ENCODE measurements at regions not wholly inside any gene's neighbourhood (a gene's known extent, or its start where the extent isn't known, plus 50 kb on each side); places are given as distances from the start of the nearest gene placed in this dataset.

GRCh38 chr5:10839118-10839517 is 78.1 kb upstream of the DAP start:
- no peak overlapping the region for H3K27ac ChIP-seq (ENCODE audit: low read depth in 1 of 2, low read length in 1 of 2)
- H3K27me3 ChIP-seq (ENCODE audit: control insufficient read depth in 2 of 2, insufficient read depth in 1 of 2, low read length in 1 of 2): no peaks in the 10 kb centered on the region
- H3K9me3 ChIP-seq (ENCODE audit: control insufficient read depth in 2 of 2, insufficient read depth in 1 of 2, low read length in 1 of 2): no peaks in the 10 kb centered on the region
- DNase-seq (ENCODE audit: low read depth in 6 of 9, low spot score in 9 of 9): no peak
- H3K36me3 ChIP-seq (ENCODE audit: control insufficient read depth in 2 of 2, insufficient read depth in 2 of 2, low read length in 1 of 2): no peaks in the 10 kb centered on the region
- no peaks in the 10 kb centered on the region for H3K4me1 ChIP-seq (ENCODE audit: control insufficient read depth in 2 of 2, insufficient read depth in 2 of 2, low read length in 2 of 2)
- no peak overlapping the region for H3K4me3 ChIP-seq (ENCODE audit: low read length in 2 of 2)
- 93% methylated on average over 3 of the region's 3 CpGs for WGBS

- no peaks in the 10 kb centered on the region for H3K27me3 ChIP-seq (ENCODE audit: control insufficient read depth in 2 of 2, insufficient read depth in 1 of 2, low read length in 1 of 2)
- no peak overlapping the region for H3K27ac ChIP-seq (ENCODE audit: low read depth in 1 of 2, low read length in 1 of 2)
- H3K36me3 ChIP-seq (ENCODE audit: control insufficient read depth in 2 of 2, insufficient read depth in 2 of 2, low read length in 1 of 2): no peaks in the 10 kb centered on the region
- H3K9me3 ChIP-seq (ENCODE audit: control insufficient read depth in 2 of 2, insufficient read depth in 1 of 2, low read length in 1 of 2): no peaks in the 10 kb centered on the region
- H3K4me3 ChIP-seq (ENCODE audit: low read length in 2 of 2): no peak overlapping the region
- DNase-seq (ENCODE audit: low read depth in 6 of 9, low spot score in 9 of 9): no peak
- no peaks in the 10 kb centered on the region for H3K4me1 ChIP-seq (ENCODE audit: control insufficient read depth in 2 of 2, insufficient read depth in 2 of 2, low read length in 2 of 2)
- WGBS: 98% methylated on average over 5 of the region's 5 CpGs
These were observed 77.0 kb upstream of the DAP start for GRCh38 chr5:10838038-10838437.

DNA sequence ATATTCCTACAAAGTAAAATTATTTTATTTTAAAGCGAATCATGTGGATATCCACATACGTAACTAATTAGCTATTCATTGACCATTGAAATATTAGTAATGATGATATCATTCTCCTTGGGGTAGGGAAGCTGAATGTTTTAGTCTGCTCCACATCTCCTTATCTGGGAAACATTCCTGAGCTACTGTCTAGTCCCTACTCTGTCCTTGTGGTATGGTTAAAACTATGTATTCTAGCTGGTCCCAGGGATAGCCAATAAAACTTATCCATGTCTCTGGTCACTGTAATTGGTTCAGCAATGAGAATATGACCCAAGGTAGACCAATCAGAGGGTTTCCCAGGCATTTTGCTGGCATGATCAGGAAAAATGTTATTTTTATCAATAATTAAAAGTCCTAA is 76.0 kb upstream of the DAP start:
- Histone ChIP-seq H3K4me3 (ENCODE audit: low read length in 2 of 2) (no peak overlapping the region), H3K36me3 (ENCODE audit: control insufficient read depth in 2 of 2, insufficient read depth in 2 of 2, low read length in 1 of 2) (no peaks in the 10 kb centered on the region), H3K9me3 (ENCODE audit: control insufficient read depth in 2 of 2, insufficient read depth in 1 of 2, low read length in 1 of 2) (no peaks in the 10 kb centered on the region), H3K4me1 (ENCODE audit: control insufficient read depth in 2 of 2, insufficient read depth in 2 of 2, low read length in 2 of 2) (no peaks in the 10 kb centered on the region), H3K27ac (ENCODE audit: low read depth in 1 of 2, low read length in 1 of 2) (no peak overlapping the region), H3K27me3 (ENCODE audit: control insufficient read depth in 2 of 2, insufficient read depth in 1 of 2, low read length in 1 of 2) (no peaks in the 10 kb centered on the region)
- DNase-seq (ENCODE audit: low read depth in 6 of 9, low spot score in 9 of 9): no peak
- WGBS: over 99% methylated on average over 2 of the region's 2 CpGs

DNA sequence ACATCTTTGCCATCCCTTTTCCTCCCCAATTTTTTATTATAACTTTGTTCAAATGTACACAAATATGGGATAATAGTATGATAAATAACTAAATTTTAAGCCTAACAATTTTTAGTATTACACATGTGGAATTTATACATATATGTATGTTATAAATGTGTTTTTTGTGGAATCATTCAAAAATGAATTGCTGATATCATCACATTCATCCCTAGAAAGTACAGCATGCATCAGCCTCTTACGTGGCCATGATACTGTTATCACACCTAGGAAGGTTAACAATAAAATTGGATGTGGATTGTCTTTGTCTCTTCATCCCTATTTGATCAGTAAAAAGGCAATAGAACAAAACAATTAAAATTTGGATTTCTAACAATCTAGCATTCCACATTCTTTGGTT is 73.7 kb upstream of the DAP start:
- H3K4me3 ChIP-seq (ENCODE audit: low read length in 2 of 2): no peak overlapping the region
- H3K27me3 ChIP-seq (ENCODE audit: control insufficient read depth in 2 of 2, insufficient read depth in 1 of 2, low read length in 1 of 2): no peaks in the 10 kb centered on the region
- H3K9me3 ChIP-seq (ENCODE audit: control insufficient read depth in 2 of 2, insufficient read depth in 1 of 2, low read length in 1 of 2): no peaks in the 10 kb centered on the region
- no peak for DNase-seq (ENCODE audit: low read depth in 6 of 9, low spot score in 9 of 9)
- H3K36me3 ChIP-seq (ENCODE audit: control insufficient read depth in 2 of 2, insufficient read depth in 2 of 2, low read length in 1 of 2): no peaks in the 10 kb centered on the region
- no peak overlapping the region for H3K27ac ChIP-seq (ENCODE audit: low read depth in 1 of 2, low read length in 1 of 2)
- H3K4me1 ChIP-seq (ENCODE audit: control insufficient read depth in 2 of 2, insufficient read depth in 2 of 2, low read length in 2 of 2): no peaks in the 10 kb centered on the region
- 91% methylated on average over 1 of the region's 1 CpG for WGBS

- no peak for DNase-seq (ENCODE audit: low read depth in 6 of 9, low spot score in 9 of 9)
- Histone ChIP-seq H3K27ac (ENCODE audit: low read depth in 1 of 2, low read length in 1 of 2) (no peak overlapping the region), H3K4me3 (ENCODE audit: low read length in 2 of 2) (no peak overlapping the region), H3K4me1 (ENCODE audit: control insufficient read depth in 2 of 2, insufficient read depth in 2 of 2, low read length in 2 of 2) (no peaks in the 10 kb centered on the region), H3K9me3 (ENCODE audit: control insufficient read depth in 2 of 2, insufficient read depth in 1 of 2, low read length in 1 of 2) (no peaks in the 10 kb centered on the region), H3K36me3 (ENCODE audit: control insufficient read depth in 2 of 2, insufficient read depth in 2 of 2, low read length in 1 of 2) (no peaks in the 10 kb centered on the region), H3K27me3 (ENCODE audit: control insufficient read depth in 2 of 2, insufficient read depth in 1 of 2, low read length in 1 of 2) (no peaks in the 10 kb centered on the region)
- 92% methylated on average over 5 of the region's 5 CpGs for WGBS
These were observed 72.0 kb upstream of the DAP start for GRCh38 chr5:10832987-10833386.

DNA sequence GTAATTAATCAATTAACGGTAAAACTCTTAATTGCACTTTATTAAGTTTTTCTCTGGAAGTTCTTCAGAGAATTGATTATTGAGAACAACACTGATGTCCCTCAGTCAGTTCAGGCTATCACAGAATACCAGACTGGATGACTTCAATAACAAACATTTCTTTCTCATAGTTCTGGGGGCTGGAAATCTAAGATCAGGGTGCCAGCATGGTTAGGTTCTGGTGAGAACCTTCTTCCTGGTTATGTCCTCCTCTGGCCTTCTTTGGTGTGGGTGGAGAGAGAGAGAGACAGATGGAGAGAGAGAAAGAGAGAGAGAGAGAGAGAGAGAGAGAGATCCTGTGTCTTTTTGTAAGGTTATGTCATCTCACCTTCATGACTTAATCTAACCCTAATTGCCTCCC is 71.4 kb upstream of the DAP start:
- no peaks in the 10 kb centered on the region for H3K4me1 ChIP-seq (ENCODE audit: control insufficient read depth in 2 of 2, insufficient read depth in 2 of 2, low read length in 2 of 2)
- no peak overlapping the region for H3K27ac ChIP-seq (ENCODE audit: low read depth in 1 of 2, low read length in 1 of 2)
- H3K4me3 ChIP-seq (ENCODE audit: low read length in 2 of 2): no peak overlapping the region
- 99% methylated on average over 1 of the region's 1 CpG for WGBS
- no peaks in the 10 kb centered on the region for H3K27me3 ChIP-seq (ENCODE audit: control insufficient read depth in 2 of 2, insufficient read depth in 1 of 2, low read length in 1 of 2)
- H3K36me3 ChIP-seq (ENCODE audit: control insufficient read depth in 2 of 2, insufficient read depth in 2 of 2, low read length in 1 of 2): no peaks in the 10 kb centered on the region
- no peak for DNase-seq (ENCODE audit: low read depth in 6 of 9, low spot score in 9 of 9)
- no peaks in the 10 kb centered on the region for H3K9me3 ChIP-seq (ENCODE audit: control insufficient read depth in 2 of 2, insufficient read depth in 1 of 2, low read length in 1 of 2)

DNA sequence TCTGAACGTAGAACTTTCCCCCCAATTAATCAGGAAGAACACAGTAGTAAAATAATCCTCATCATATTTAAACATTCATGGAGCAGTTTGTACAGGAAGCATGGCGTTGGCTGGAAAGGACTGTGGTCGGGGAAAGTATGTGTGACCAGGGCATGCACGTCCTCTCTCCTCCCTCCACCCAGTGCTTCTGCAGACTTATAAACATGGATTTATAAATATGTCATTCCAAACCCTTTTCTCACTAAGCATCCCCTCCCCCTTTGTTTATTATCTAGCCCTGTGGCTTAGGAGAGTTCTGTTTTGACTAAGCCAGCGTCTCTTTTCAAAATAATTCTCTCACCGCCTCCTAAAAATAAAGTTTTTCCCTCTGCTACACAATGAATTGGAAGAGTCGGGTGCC is 70.4 kb upstream of the DAP start:
- DNase-seq (ENCODE audit: low read depth in 6 of 9, low spot score in 9 of 9): no peak
- no peaks in the 10 kb centered on the region for H3K27me3 ChIP-seq (ENCODE audit: control insufficient read depth in 2 of 2, insufficient read depth in 1 of 2, low read length in 1 of 2)
- H3K27ac ChIP-seq (ENCODE audit: low read depth in 1 of 2, low read length in 1 of 2): no peak overlapping the region
- no peaks in the 10 kb centered on the region for H3K36me3 ChIP-seq (ENCODE audit: control insufficient read depth in 2 of 2, insufficient read depth in 2 of 2, low read length in 1 of 2)
- H3K4me3 ChIP-seq (ENCODE audit: low read length in 2 of 2): no peak overlapping the region
- H3K9me3 ChIP-seq (ENCODE audit: control insufficient read depth in 2 of 2, insufficient read depth in 1 of 2, low read length in 1 of 2): no peaks in the 10 kb centered on the region
- no peaks in the 10 kb centered on the region for H3K4me1 ChIP-seq (ENCODE audit: control insufficient read depth in 2 of 2, insufficient read depth in 2 of 2, low read length in 2 of 2)
- whole genome bisulfite sequencing: 93% methylated on average over 7 of the region's 7 CpGs

DNA sequence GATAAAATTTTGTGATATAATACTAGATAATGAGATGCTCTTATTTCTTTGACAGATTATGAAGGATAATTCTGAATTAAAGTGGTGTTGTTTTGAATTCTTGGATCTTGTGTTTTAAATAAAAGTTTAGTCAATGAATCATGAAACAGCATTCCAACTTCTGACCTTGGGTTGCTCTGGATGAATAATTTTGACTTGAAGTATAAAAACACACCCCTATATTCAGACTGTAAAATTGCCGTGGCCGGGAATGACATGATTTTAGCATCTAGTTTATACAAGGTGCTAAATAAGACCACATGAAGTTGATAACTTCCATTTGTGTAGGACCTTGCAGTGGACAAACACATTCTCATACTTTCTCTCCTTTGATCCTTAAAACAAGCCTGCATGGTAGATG is 67.2 kb upstream of the DAP start:
- Histone ChIP-seq H3K36me3 (ENCODE audit: control insufficient read depth in 2 of 2, insufficient read depth in 2 of 2, low read length in 1 of 2) (no peaks in the 10 kb centered on the region), H3K4me1 (ENCODE audit: control insufficient read depth in 2 of 2, insufficient read depth in 2 of 2, low read length in 2 of 2) (no peaks in the 10 kb centered on the region), H3K27ac (ENCODE audit: low read depth in 1 of 2, low read length in 1 of 2) (no peak overlapping the region), H3K4me3 (ENCODE audit: low read length in 2 of 2) (no peak overlapping the region), H3K9me3 (ENCODE audit: control insufficient read depth in 2 of 2, insufficient read depth in 1 of 2, low read length in 1 of 2) (no peaks in the 10 kb centered on the region), H3K27me3 (ENCODE audit: control insufficient read depth in 2 of 2, insufficient read depth in 1 of 2, low read length in 1 of 2) (no peaks in the 10 kb centered on the region)
- 98% methylated on average over 2 of the region's 2 CpGs for WGBS
- no peak for DNase-seq (ENCODE audit: low read depth in 6 of 9, low spot score in 9 of 9)

GRCh38 chr5:10827571-10827970 is 66.5 kb upstream of the DAP start:
- no peak overlapping the region for H3K4me3 ChIP-seq (ENCODE audit: low read length in 2 of 2)
- no peaks in the 10 kb centered on the region for H3K4me1 ChIP-seq (ENCODE audit: control insufficient read depth in 2 of 2, insufficient read depth in 2 of 2, low read length in 2 of 2)
- DNase-seq (ENCODE audit: low read depth in 6 of 9, low spot score in 9 of 9): no peak
- no peaks in the 10 kb centered on the region for H3K36me3 ChIP-seq (ENCODE audit: control insufficient read depth in 2 of 2, insufficient read depth in 2 of 2, low read length in 1 of 2)
- no peaks in the 10 kb centered on the region for H3K9me3 ChIP-seq (ENCODE audit: control insufficient read depth in 2 of 2, insufficient read depth in 1 of 2, low read length in 1 of 2)
- H3K27ac ChIP-seq (ENCODE audit: low read depth in 1 of 2, low read length in 1 of 2): no peak overlapping the region
- 96% methylated on average over 1 of the region's 1 CpG for WGBS
- H3K27me3 ChIP-seq (ENCODE audit: control insufficient read depth in 2 of 2, insufficient read depth in 1 of 2, low read length in 1 of 2): no peaks in the 10 kb centered on the region

DNA sequence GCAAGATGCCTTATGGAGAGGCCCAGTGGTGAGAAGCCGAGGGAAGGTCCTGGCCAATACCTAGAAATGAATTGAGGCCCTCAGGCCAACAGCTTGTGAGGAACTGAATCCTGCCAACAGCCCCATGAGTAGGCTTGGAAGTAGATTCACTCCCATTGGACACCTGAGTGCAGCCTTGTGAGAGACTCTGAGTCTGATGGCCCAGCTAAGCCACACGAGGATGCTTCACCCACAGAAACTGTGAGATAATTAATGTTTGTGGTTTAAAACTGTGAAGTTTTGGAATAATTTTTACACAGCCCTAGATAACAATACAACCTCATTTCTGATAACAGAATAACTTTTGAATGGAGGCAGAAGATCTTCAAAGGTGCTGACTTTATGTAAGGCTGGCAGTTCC is 65.9 kb upstream of the DAP start:
- no peak for DNase-seq (ENCODE audit: low read depth in 6 of 9, low spot score in 9 of 9)
- Histone ChIP-seq H3K9me3 (ENCODE audit: control insufficient read depth in 2 of 2, insufficient read depth in 1 of 2, low read length in 1 of 2) (no peaks in the 10 kb centered on the region), H3K36me3 (ENCODE audit: control insufficient read depth in 2 of 2, insufficient read depth in 2 of 2, low read length in 1 of 2) (no peaks in the 10 kb centered on the region), H3K4me1 (ENCODE audit: control insufficient read depth in 2 of 2, insufficient read depth in 2 of 2, low read length in 2 of 2) (no peaks in the 10 kb centered on the region), H3K27ac (ENCODE audit: low read depth in 1 of 2, low read length in 1 of 2) (no peak overlapping the region), H3K4me3 (ENCODE audit: low read length in 2 of 2) (no peak overlapping the region), H3K27me3 (ENCODE audit: control insufficient read depth in 2 of 2, insufficient read depth in 1 of 2, low read length in 1 of 2) (no peaks in the 10 kb centered on the region)
- WGBS: 92% methylated on average over 2 of the region's 2 CpGs
